HCT116 (cell line): ENCODE measurements at regions not wholly inside any gene's neighbourhood (a gene's known extent, or its start where the extent isn't known, plus 50 kb on each side); places are given as distances from the start of the nearest gene placed in this dataset.

Experiments
- ATAC-seq: fragments of 200-7000 bp; cut with Tn5 transposase; 2 replicates; pipeline ENCODE4 v1.9.1; 2020; ENCODE audit warnings: mild to moderate bottlenecking, moderate library complexity
- BruUV-seq: library from RNA; stranded (reverse); fragments of 400-500 nt; replicated peaks from 2 replicates; lab custom pipeline; 2021; lab: Mats Ljungman, UMichigan
- CTCF ChIA-PET: fragments of 300-600 bp; sonication (Branson Sonifier 250); formaldehyde crosslinking; loops from one replicate; lab custom pipeline; 2021; ENCODE audit warnings: antibody characterized with exemption; lab: Charles Lee
- POLR2A ChIA-PET: fragments of 300-600, 350-600 bp; sonication (Branson Sonifier 250); formaldehyde crosslinking; loops from one replicate; lab custom pipeline; 2021; ENCODE audit warnings: antibody characterized with exemption; lab: Charles Lee
- RAD21 ChIA-PET, 2 experiments: fragments of 300-600 bp; sonication (Branson Sonifier 250); formaldehyde crosslinking; loops; one replicate each; lab custom pipeline; 2023; ENCODE audit warnings: low total read pairs in 2 of 2; ENCODE audit not compliant: uncharacterized antibody in 2 of 2, unreplicated experiment in 2 of 2, low non-redundant PET in 1 of 2; lab: Charles Lee
- DNase-seq: peaks from one replicate; pipeline ENCODE4 v3.0.0-alpha.2; 2010; ENCODE audit warnings: low read depth, low spot score
- H2AFZ ChIP-seq: fragments of 200-600 bp; shearing (Covaris generic), sonication (generic); 2 replicates; pipeline ENCODE4 v1.6.1; 2017; ENCODE audit warnings: low read depth, mixed run types, mixed read lengths, antibody characterized with exemption, low read length; ENCODE audit not compliant: poor library complexity, severe bottlenecking
- H3K27ac ChIP-seq: 2 replicates; pipeline ENCODE4 v1.5.1; 2012; ENCODE audit warnings: low read depth, low read length
- H3K27me3 ChIP-seq: fragments of 200-600 bp; sonication (generic); 2 replicates; pipeline ENCODE4 v1.6.1; 2016; ENCODE audit warnings: mixed run types, low read length, mixed read lengths; ENCODE audit not compliant: insufficient read depth
- H3K36me3 ChIP-seq, 2 experiments: fragments of 200-500 bp in 1 of 2; fragments of 200-600 bp in 1 of 2; sonication (Bioruptor generic) in 1 of 2; sonication (generic) in 1 of 2; 2 replicates each; pipeline versions ENCODE4 v1.5.1 to v1.6.1; 2014 to 2016; ENCODE audit warnings: low read length in 2 of 2, inconsistent platforms in 1 of 2, mixed read lengths in 1 of 2, mixed run types in 1 of 2; ENCODE audit not compliant: insufficient read depth in 2 of 2, control insufficient read depth in 1 of 2
- H3K4me1 ChIP-seq, 2 experiments: fragments of 200-600 bp in 1 of 2; sonication (generic) in 1 of 2; 2 replicates each; pipeline versions ENCODE4 v1.5.1 to v1.6.1; 2012 to 2017; ENCODE audit warnings: low read length in 2 of 2, inconsistent platforms in 1 of 2, mild to moderate bottlenecking in 1 of 2, mixed read lengths in 1 of 2, mixed run types in 1 of 2, moderate library complexity in 1 of 2; ENCODE audit not compliant: insufficient read depth in 2 of 2, control insufficient read depth in 1 of 2
- H3K4me2 ChIP-seq: fragments of 200-600 bp; sonication (generic); 2 replicates; pipeline ENCODE4 v1.6.1; 2017; ENCODE audit warnings: mixed run types, low read length, mixed read lengths
- H3K4me3 ChIP-seq, 2 experiments: fragments of 200-600 bp in 1 of 2; sonication (generic) in 1 of 2; replicated peaks in 1 of 2; 2 replicates each; pipeline ENCODE4 v1.5.1; 2011 to 2016; ENCODE audit warnings: low read length in 2 of 2, control low read depth in 1 of 2, low read depth in 1 of 2, mild to moderate bottlenecking in 1 of 2, mixed read lengths in 1 of 2, mixed run types in 1 of 2
- H3K79me2 ChIP-seq: fragments of 200-600 bp; sonication (generic); 2 replicates; pipeline ENCODE4 v1.6.1; 2017; ENCODE audit warnings: mild to moderate bottlenecking, mixed run types, low read length, moderate library complexity, mixed read lengths; ENCODE audit not compliant: insufficient read depth
- H3K9ac ChIP-seq: fragments of 200-600 bp; sonication (generic); 2 replicates; pipeline ENCODE4 v1.6.1; 2016; ENCODE audit warnings: low read length, mixed read lengths
- H3K9me2 ChIP-seq: fragments of 200-600 bp; sonication (generic), shearing (Covaris generic); 2 replicates; pipeline ENCODE4 v1.6.1; 2017; ENCODE audit warnings: mixed run types, mild to moderate bottlenecking, moderate library complexity; ENCODE audit not compliant: insufficient read depth
- H3K9me3 ChIP-seq, 2 experiments: fragments of 200-500 bp in 1 of 2; fragments of 200-600 bp in 1 of 2; sonication (Bioruptor generic) in 1 of 2; sonication (generic) in 1 of 2; 2 replicates each; pipeline ENCODE4 v1.6.1; 2014 to 2017; ENCODE audit warnings: low read length in 2 of 2, mixed read lengths in 2 of 2, inconsistent platforms in 1 of 2, low read depth in 1 of 2, mild to moderate bottlenecking in 1 of 2, mixed run types in 1 of 2, moderate library complexity in 1 of 2; ENCODE audit not compliant: control insufficient read depth in 1 of 2, insufficient read depth in 1 of 2
- H4K20me1 ChIP-seq: fragments of 200-600 bp; sonication (generic), shearing (Covaris generic); 2 replicates; pipeline ENCODE4 v1.6.1; 2017; ENCODE audit warnings: mixed run types, mild to moderate bottlenecking, moderate library complexity; ENCODE audit not compliant: insufficient read depth
- EGR1 ChIP-seq: IDR thresholded peaks from 2 replicates; pipeline ENCODE4 v1.6.1; 2012; ENCODE audit warnings: low read depth
- ELF1 ChIP-seq: IDR thresholded peaks from 2 replicates; pipeline ENCODE4 v1.6.1; 2012; ENCODE audit warnings: low read depth, borderline replicate concordance
- EZH2 ChIP-seq: fragments of 200-600 bp; sonication (generic); IDR thresholded peaks from 2 replicates; pipeline ENCODE4 v1.6.1; 2017; ENCODE audit warnings: antibody characterized with exemption, mixed run types
- EZH2phosphoT487 ChIP-seq: fragments of 200-600 bp; IDR thresholded peaks from 2 replicates; pipeline ENCODE4 v1.6.1; 2018; ENCODE audit warnings: antibody characterized with exemption, borderline replicate concordance
- FOSL1 ChIP-seq: IDR thresholded peaks from 2 replicates; pipeline ENCODE4 v1.6.1; 2012; ENCODE audit warnings: low read depth
- POLR2A ChIP-seq: IDR thresholded peaks from 2 replicates; pipeline ENCODE4 v1.7.0; 2011; ENCODE audit warnings: borderline replicate concordance; ENCODE audit not compliant: insufficient read depth, insufficient read length; ENCODE audit errors: extremely low read depth
- POLR2AphosphoS5 ChIP-seq: IDR thresholded peaks from 2 replicates; pipeline ENCODE4 v1.6.1; 2011; ENCODE audit warnings: mild to moderate bottlenecking, low read depth, low read length, moderate library complexity
- RAD21 ChIP-seq: IDR thresholded peaks from 2 replicates; pipeline ENCODE4 v1.6.1; 2012; ENCODE audit warnings: low read depth, mild to moderate bottlenecking
- SP1 ChIP-seq: IDR thresholded peaks from 2 replicates; pipeline ENCODE4 v1.6.1; 2012; ENCODE audit warnings: low read depth
- SRF ChIP-seq: IDR thresholded peaks from 2 replicates; pipeline ENCODE4 v1.6.1; 2012; ENCODE audit warnings: low read depth
- TCF7L2 ChIP-seq: IDR thresholded peaks from 2 replicates; pipeline ENCODE4 v1.7.0; 2011; ENCODE audit warnings: borderline replicate concordance, inconsistent platforms; ENCODE audit not compliant: insufficient read depth, insufficient read length; ENCODE audit errors: extremely low read depth
- YY1 ChIP-seq: IDR thresholded peaks from 2 replicates; pipeline ENCODE4 v1.6.1; 2011; ENCODE audit warnings: low read length, low read depth, moderate library complexity, mild to moderate bottlenecking; ENCODE audit not compliant: insufficient replicate concordance; ENCODE audit errors: extremely low read depth
- ZFX ChIP-seq: fragments of 450-650 bp; IDR thresholded peaks from 2 replicates; pipeline ENCODE4 v1.6.1; 2017
- intact Hi-C: fragments of 100-400 bp; cut with micrococcal nuclease; formaldehyde crosslinking; loops from 2 replicates; pipeline ENCODE4 v1.10.0; 2022
- TF ChIP-seq, protein P1 (sequence below), 3 experiments: fragments of 200-600 bp in 1 of 3; sonication (generic) in 1 of 3; IDR thresholded peaks in 2 of 3; conservative IDR thresholded peaks in 1 of 3; 2 replicates each; pipeline ENCODE4 v1.5.1; 2012 to 2017; ENCODE audit warnings: low read depth in 2 of 3, low read length in 2 of 3, antibody characterized with exemption in 1 of 3, borderline replicate concordance in 1 of 3, control low read depth in 1 of 3, mild to moderate bottlenecking in 1 of 3, mixed read lengths in 1 of 3, mixed run types in 1 of 3, moderate library complexity in 1 of 3; ENCODE audit not compliant: insufficient read depth in 1 of 3
- TF ChIP-seq, protein P2 (sequence below): IDR thresholded peaks from 2 replicates; pipeline ENCODE4 v1.6.1; 2012
- TF ChIP-seq, protein P3 (sequence below): IDR thresholded peaks from 2 replicates; pipeline ENCODE4 v1.6.1; 2011; ENCODE audit warnings: mild to moderate bottlenecking, low read length, moderate library complexity; ENCODE audit not compliant: insufficient replicate concordance; ENCODE audit errors: extremely low read depth

GRCh38 chr4:138616775-138617174, 374.6 kb upstream of the SLC7A11 start:
- BruUV-seq: no TSS peak
- Histone ChIP-seq H2AFZ (no peak overlapping the region), H3K4me2 (no peak overlapping the region), H3K27ac (no peak overlapping the region), H3K36me3 (no peaks in the 10 kb centered on the region), H3K4me3 (no peak overlapping the region), H3K9me3 (no peaks in the 10 kb centered on the region), H4K20me1 (no peaks in the 10 kb centered on the region), H3K9me2 (no peaks in the 10 kb centered on the region), H3K4me1 (no peaks in the 10 kb centered on the region), H3K9ac (no peak overlapping the region), H3K79me2 (no peaks in the 10 kb centered on the region), H3K27me3 (no peaks in the 10 kb centered on the region)
- ChIA-PET CTCF (no interaction called here), POLR2A (no interaction called here), RAD21 (no interaction called here)
- ATAC-seq (no peak), DNase-seq (no peak)
- intact Hi-C loops: no loop called here
- TF ChIP-seq ZFX (no peak), SRF (no peak), POLR2AphosphoS5 (no peak), POLR2A (no peak), FOSL1 (no peak), EZH2phosphoT487 (no peak), EZH2 (no peak), SP1 (no peak), ELF1 (no peak), TCF7L2 (no peak), EGR1 (no peak), YY1 (no peak), RAD21 (no peak)
- TF ChIP-seq, protein P1, sequence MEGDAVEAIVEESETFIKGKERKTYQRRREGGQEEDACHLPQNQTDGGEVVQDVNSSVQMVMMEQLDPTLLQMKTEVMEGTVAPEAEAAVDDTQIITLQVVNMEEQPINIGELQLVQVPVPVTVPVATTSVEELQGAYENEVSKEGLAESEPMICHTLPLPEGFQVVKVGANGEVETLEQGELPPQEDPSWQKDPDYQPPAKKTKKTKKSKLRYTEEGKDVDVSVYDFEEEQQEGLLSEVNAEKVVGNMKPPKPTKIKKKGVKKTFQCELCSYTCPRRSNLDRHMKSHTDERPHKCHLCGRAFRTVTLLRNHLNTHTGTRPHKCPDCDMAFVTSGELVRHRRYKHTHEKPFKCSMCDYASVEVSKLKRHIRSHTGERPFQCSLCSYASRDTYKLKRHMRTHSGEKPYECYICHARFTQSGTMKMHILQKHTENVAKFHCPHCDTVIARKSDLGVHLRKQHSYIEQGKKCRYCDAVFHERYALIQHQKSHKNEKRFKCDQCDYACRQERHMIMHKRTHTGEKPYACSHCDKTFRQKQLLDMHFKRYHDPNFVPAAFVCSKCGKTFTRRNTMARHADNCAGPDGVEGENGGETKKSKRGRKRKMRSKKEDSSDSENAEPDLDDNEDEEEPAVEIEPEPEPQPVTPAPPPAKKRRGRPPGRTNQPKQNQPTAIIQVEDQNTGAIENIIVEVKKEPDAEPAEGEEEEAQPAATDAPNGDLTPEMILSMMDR (IDR thresholded peaks at IDR 0.05 in 2 of 3, conservative IDR thresholded peaks at IDR 0.05 in 1 of 3; ENCODE audit: borderline replicate concordance in 1 of 3, insufficient read depth in 1 of 3, low read depth in 2 of 3, low read length in 2 of 3): no peak
- TF ChIP-seq, protein P2, sequence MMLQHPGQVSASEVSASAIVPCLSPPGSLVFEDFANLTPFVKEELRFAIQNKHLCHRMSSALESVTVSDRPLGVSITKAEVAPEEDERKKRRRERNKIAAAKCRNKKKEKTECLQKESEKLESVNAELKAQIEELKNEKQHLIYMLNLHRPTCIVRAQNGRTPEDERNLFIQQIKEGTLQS: no peak
- TF ChIP-seq, protein P3, sequence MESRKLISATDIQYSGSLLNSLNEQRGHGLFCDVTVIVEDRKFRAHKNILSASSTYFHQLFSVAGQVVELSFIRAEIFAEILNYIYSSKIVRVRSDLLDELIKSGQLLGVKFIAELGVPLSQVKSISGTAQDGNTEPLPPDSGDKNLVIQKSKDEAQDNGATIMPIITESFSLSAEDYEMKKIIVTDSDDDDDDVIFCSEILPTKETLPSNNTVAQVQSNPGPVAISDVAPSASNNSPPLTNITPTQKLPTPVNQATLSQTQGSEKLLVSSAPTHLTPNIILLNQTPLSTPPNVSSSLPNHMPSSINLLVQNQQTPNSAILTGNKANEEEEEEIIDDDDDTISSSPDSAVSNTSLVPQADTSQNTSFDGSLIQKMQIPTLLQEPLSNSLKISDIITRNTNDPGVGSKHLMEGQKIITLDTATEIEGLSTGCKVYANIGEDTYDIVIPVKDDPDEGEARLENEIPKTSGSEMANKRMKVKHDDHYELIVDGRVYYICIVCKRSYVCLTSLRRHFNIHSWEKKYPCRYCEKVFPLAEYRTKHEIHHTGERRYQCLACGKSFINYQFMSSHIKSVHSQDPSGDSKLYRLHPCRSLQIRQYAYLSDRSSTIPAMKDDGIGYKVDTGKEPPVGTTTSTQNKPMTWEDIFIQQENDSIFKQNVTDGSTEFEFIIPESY: no peak
